HG02884 (cell line): ENCODE measurements at regions not wholly inside any gene's neighbourhood (a gene's known extent, or its start where the extent isn't known, plus 50 kb on each side); places are given as distances from the start of the nearest gene placed in this dataset.
"Not testable (repeated sequence)": the region's sequence is repeated elsewhere in the genome, so short reads cannot be mapped to it uniquely, and the experiment has no call there.

Source experiments
- ATAC-seq: cut with Tn5 transposase; IDR thresholded peaks from one replicate; pipeline ENCODE4 v1.9.1; 2021; ENCODE audit warnings: mild to moderate bottlenecking, moderate library complexity; ENCODE audit not compliant: unreplicated experiment

- ATAC-seq = not testable (repeated sequence)
Observed at GRCh38 chr10:42193588-42193987, 444.8 kb downstream of the ZNF33B start.

GRCh38 chr10:42192450-42192849 is 445.9 kb downstream of the ZNF33B start:
- not testable (repeated sequence) for ATAC-seq

- ATAC-seq = not testable (repeated sequence)
Observed at GRCh38 chr10:42187501-42188195, 450.7 kb downstream of the ZNF33B start.

GRCh38 chr10:42177793-42178689 is 460.3 kb downstream of the ZNF33B start:
- not testable (repeated sequence) for ATAC-seq

- no peak for ATAC-seq
Observed at GRCh38 chr10:42177077-42177792, 461.1 kb downstream of the ZNF33B start.

- no peak for ATAC-seq
Observed at GRCh38 chr10:42150428-42151061, 487.8 kb downstream of the ZNF33B start.

- no peak for ATAC-seq
Observed at GRCh38 chr10:42149722-42150427, 488.5 kb downstream of the ZNF33B start.

GRCh38 chr10:42149027-42149700 is 489.2 kb downstream of the ZNF33B start:
- ATAC-seq = no peak

GRCh38 chr10:42146165-42146564 is 492.2 kb downstream of the ZNF33B start:
- ATAC-seq = not testable (repeated sequence)

- not testable (repeated sequence) for ATAC-seq
Observed at GRCh38 chr10:42138023-42138422, 500.3 kb downstream of the ZNF33B start.

GRCh38 chr10:42113158-42113450 is 525.3 kb downstream of the ZNF33B start:
- no peak for ATAC-seq

GRCh38 chr10:42112331-42113157 is 525.8 kb downstream of the ZNF33B start:
- ATAC-seq = no peak

GRCh38 chr10:42111661-42112330 is 526.6 kb downstream of the ZNF33B start:
- ATAC-seq = no peak

GRCh38 chr10:42111076-42111475 is 527.3 kb downstream of the ZNF33B start:
- no peak for ATAC-seq
